MM.1S (cell line): ENCODE measurements at regions not wholly inside any gene's neighbourhood (a gene's known extent, or its start where the extent isn't known, plus 50 kb on each side); places are given as distances from the start of the nearest gene placed in this dataset.

Experiments used
- EZH2 ChIP-seq: fragments of 300-600 bp; sonication (generic); optimal IDR thresholded peaks from 2 replicates; pipeline ENCODE3; 2017; ENCODE audit warnings: low read depth, mild to moderate bottlenecking, antibody characterized with exemption, low read length, mixed read lengths
- TF ChIP-seq, protein P1 (sequence below): fragments of 300-600 bp; sonication (generic); IDR thresholded peaks from 2 replicates; pipeline ENCODE4 v1.5.1; 2016; ENCODE audit warnings: antibody characterized with exemption, low read length, mixed read lengths

DNA sequence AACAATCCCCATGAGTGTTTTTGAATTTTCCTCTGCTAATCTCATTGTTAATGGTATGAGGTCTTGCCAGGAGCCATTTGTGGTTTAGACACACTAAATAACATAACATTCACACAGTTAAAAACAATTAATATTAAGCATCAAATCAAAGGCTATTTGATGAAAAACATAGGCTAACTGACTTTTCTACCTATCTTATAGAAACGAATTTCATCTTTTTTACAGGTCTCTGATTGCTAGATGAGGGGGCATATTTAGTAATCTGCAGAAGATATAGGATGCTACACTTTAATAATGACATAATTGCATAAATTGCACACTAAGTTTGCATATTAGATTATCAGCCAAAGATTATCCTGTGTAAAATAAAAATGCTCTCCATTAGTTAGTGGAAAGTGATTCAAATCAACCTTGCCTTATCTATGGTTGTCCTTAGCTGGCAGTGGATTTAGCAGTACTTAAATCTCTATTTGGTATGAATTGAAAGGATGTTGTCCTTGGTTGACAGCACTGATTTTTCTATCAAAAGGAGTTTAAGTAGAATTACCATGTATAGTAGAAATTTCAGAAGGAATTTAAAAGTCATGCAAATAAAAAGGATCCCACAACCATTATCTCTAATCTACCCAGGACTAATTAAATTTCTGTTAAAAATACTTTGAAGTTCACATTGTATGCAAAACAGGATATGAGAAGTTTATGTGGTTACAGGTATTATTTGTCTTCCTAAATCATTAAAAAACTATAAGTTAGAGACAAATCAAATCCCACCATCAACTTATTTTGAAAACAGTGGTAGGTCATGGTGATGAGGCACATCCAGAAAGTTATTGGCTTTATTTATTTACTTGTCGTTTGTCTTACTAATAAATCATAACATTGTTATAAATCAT lies 50.6 kb upstream of the SPAG16 start:
- TF ChIP-seq, protein P1, sequence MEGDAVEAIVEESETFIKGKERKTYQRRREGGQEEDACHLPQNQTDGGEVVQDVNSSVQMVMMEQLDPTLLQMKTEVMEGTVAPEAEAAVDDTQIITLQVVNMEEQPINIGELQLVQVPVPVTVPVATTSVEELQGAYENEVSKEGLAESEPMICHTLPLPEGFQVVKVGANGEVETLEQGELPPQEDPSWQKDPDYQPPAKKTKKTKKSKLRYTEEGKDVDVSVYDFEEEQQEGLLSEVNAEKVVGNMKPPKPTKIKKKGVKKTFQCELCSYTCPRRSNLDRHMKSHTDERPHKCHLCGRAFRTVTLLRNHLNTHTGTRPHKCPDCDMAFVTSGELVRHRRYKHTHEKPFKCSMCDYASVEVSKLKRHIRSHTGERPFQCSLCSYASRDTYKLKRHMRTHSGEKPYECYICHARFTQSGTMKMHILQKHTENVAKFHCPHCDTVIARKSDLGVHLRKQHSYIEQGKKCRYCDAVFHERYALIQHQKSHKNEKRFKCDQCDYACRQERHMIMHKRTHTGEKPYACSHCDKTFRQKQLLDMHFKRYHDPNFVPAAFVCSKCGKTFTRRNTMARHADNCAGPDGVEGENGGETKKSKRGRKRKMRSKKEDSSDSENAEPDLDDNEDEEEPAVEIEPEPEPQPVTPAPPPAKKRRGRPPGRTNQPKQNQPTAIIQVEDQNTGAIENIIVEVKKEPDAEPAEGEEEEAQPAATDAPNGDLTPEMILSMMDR = no peak
- TF ChIP-seq EZH2 = no peak
